OCI-LY3 (cell line): ENCODE measurements at regions not wholly inside any gene's neighbourhood (a gene's known extent, or its start where the extent isn't known, plus 50 kb on each side); places are given as distances from the start of the nearest gene placed in this dataset.

Experiments
- H2AFZ ChIP-seq: fragments of 200-600, 300-600 bp; shearing (Covaris generic); 2 replicates; pipeline ENCODE4 v1.6.0; 2014; ENCODE audit warnings: antibody characterized with exemption, low read depth, low read length
- H3K27ac ChIP-seq: fragments of 200-600, 300-600 bp; sonication (generic); 2 replicates; pipeline ENCODE4 v1.5.1; 2014; ENCODE audit warnings: mild to moderate bottlenecking, low read length, moderate library complexity, mixed read lengths
- H3K27me3 ChIP-seq: fragments of 200-600, 300-600 bp; sonication (generic); 2 replicates; pipeline ENCODE4 v1.6.1; 2014; ENCODE audit warnings: low read depth, low read length, mixed read lengths
- H3K36me3 ChIP-seq: fragments of 200-600, 300-600 bp; sonication (generic); replicated peaks from 2 replicates; pipeline ENCODE3; 2014; ENCODE audit warnings: low read depth, low read length, mixed read lengths
- H3K4me1 ChIP-seq: fragments of 300-600, 200-600 bp; sonication (generic); 2 replicates; pipeline ENCODE4 v1.6.1; 2014; ENCODE audit warnings: low read length, mixed read lengths
- H3K4me2 ChIP-seq: fragments of 200-600, 300-600 bp; sonication (generic); 2 replicates; pipeline ENCODE4 v1.6.1; 2014; ENCODE audit warnings: low read length, mixed read lengths
- H3K4me3 ChIP-seq: fragments of 300-600, 200-600 bp; sonication (generic); 2 replicates; pipeline ENCODE4 v1.5.1; 2014; ENCODE audit warnings: antibody characterized with exemption, mild to moderate bottlenecking, low read length, moderate library complexity
- H3K79me2 ChIP-seq: fragments of 300-600, 200-600 bp; shearing (Covaris generic); 2 replicates; pipeline ENCODE4 v1.6.1; 2014; ENCODE audit warnings: mild to moderate bottlenecking, low read length, mixed read lengths
- H3K9ac ChIP-seq: fragments of 300-600, 200-600 bp; shearing (Covaris generic); 2 replicates; pipeline ENCODE4 v1.6.0; 2014; ENCODE audit warnings: mild to moderate bottlenecking, low read length, moderate library complexity
- H3K9me3 ChIP-seq: fragments of 200-600, 300-600 bp; shearing (Covaris generic); 2 replicates; pipeline ENCODE4 v1.6.1; 2014; ENCODE audit warnings: low read length, mixed read lengths; ENCODE audit not compliant: insufficient read depth
- H4K20me1 ChIP-seq: fragments of 200-600, 300-600 bp; sonication (generic); 2 replicates; pipeline ENCODE4 v1.6.1; 2016; ENCODE audit warnings: low read length, mixed read lengths; ENCODE audit not compliant: insufficient read depth
- EZH2phosphoT487 ChIP-seq: fragments of 200-600 bp; shearing (Covaris generic); IDR thresholded peaks from 2 replicates; pipeline ENCODE4 v1.6.1; 2018; ENCODE audit warnings: antibody characterized with exemption, mixed run types, low read depth
- TF ChIP-seq, protein P1 (sequence below): fragments of 200-600, 300-600 bp; sonication (generic); IDR thresholded peaks from 2 replicates; pipeline ENCODE4 v1.5.1; 2014; ENCODE audit warnings: antibody characterized with exemption, low read length, low read depth

DNA sequence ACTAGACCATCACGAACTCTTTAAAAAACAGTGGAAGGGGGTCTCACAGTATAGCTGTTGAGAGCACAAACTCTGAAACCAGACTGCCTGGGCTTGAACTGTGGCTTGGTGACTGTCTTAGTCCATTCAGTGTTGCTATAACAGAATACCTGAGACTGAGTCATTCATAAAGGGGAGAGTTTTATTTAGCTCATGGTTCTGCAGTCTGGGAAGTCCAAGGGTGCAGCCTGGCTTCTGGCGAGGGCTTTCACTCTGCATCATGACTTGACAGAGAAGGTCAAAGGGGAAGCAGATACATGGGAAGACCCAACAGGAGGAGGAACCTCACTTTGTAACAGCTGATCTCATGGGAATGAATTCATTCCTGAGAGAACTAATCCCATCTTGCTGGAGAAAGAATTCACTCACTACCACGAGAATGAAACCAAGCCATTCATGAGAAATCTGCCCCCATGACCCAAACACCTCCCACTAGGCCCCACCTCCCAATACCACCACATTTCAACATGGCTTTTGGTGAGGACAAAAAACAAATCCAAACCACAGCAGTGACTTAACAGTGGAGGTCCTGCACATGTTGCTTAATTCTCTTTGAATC, 116.7 kb upstream of the STOX2 start:
- Histone ChIP-seq H3K27me3 (no peaks in the 10 kb centered on the region), H3K4me1 (no peaks in the 10 kb centered on the region), H3K27ac (no peak overlapping the region), H4K20me1 (no peaks in the 10 kb centered on the region), H3K79me2 (no peaks in the 10 kb centered on the region), H3K4me2 (no peak overlapping the region), H2AFZ (no peak overlapping the region), H3K9me3 (no peaks in the 10 kb centered on the region), H3K9ac (no peak overlapping the region), H3K4me3 (no peak overlapping the region), H3K36me3 (no peaks in the 10 kb centered on the region)
- no peak for TF ChIP-seq EZH2phosphoT487
- TF ChIP-seq, protein P1, sequence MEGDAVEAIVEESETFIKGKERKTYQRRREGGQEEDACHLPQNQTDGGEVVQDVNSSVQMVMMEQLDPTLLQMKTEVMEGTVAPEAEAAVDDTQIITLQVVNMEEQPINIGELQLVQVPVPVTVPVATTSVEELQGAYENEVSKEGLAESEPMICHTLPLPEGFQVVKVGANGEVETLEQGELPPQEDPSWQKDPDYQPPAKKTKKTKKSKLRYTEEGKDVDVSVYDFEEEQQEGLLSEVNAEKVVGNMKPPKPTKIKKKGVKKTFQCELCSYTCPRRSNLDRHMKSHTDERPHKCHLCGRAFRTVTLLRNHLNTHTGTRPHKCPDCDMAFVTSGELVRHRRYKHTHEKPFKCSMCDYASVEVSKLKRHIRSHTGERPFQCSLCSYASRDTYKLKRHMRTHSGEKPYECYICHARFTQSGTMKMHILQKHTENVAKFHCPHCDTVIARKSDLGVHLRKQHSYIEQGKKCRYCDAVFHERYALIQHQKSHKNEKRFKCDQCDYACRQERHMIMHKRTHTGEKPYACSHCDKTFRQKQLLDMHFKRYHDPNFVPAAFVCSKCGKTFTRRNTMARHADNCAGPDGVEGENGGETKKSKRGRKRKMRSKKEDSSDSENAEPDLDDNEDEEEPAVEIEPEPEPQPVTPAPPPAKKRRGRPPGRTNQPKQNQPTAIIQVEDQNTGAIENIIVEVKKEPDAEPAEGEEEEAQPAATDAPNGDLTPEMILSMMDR, result no peak

DNA sequence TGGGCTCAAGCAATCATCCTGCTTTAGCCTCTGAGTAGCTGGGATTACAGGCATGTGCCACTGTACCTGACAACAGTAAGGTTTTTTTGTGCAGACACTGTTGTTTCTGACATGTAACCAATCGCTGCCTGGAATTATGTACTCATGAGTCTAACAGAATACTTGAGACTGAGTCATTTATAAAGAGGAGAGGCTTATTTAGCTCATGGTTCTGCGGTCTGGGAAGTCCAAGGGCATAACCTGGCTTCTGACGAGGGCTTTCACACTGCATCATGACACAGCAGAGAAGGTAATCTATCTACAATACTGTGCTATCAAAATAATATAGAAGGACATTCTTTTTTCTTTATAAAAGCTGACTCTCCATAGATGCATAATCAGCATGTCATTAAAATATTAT, 115.5 kb upstream of the STOX2 start:
- Histone ChIP-seq H3K27ac (no peak overlapping the region), H3K4me2 (no peak overlapping the region), H2AFZ (no peak overlapping the region), H3K4me1 (no peaks in the 10 kb centered on the region), H3K9me3 (no peaks in the 10 kb centered on the region), H4K20me1 (no peaks in the 10 kb centered on the region), H3K36me3 (no peaks in the 10 kb centered on the region), H3K27me3 (no peaks in the 10 kb centered on the region), H3K79me2 (no peaks in the 10 kb centered on the region), H3K4me3 (no peak overlapping the region), H3K9ac (no peak overlapping the region)
- TF ChIP-seq, protein P1, result no peak
- no peak for TF ChIP-seq EZH2phosphoT487

DNA sequence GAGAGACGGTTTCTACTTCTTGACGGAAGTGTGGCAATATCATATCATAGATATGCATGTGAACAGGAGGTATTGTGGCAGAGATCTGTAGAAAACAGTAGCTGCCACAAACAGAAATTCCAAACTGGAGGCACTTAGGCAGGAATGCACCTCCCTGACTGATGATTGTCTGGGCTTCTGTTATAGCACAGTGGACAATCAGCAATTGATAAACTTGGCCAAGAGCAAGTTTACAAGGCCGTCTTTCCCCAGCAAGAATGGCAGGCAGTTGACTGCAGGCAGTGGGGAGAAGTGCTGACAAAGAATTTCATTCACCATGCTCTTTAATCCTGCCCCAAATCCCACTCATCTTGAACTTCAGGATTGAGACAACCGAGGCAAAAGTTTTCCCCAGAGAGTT, 114.4 kb upstream of the STOX2 start:
- no peaks in the 10 kb centered on the region for H4K20me1 ChIP-seq
- H3K9me3 ChIP-seq, result no peaks in the 10 kb centered on the region
- H3K4me2 ChIP-seq, result no peak overlapping the region
- H3K4me1 ChIP-seq, result no peaks in the 10 kb centered on the region
- no peak overlapping the region for H3K27ac ChIP-seq
- TF ChIP-seq, protein P1, result no peak
- no peak for TF ChIP-seq EZH2phosphoT487
- H3K4me3 ChIP-seq, result no peak overlapping the region
- H3K36me3 ChIP-seq, result no peaks in the 10 kb centered on the region
- H2AFZ ChIP-seq, result no peak overlapping the region
- H3K9ac ChIP-seq, result no peak overlapping the region
- H3K27me3 ChIP-seq, result no peaks in the 10 kb centered on the region
- H3K79me2 ChIP-seq, result no peaks in the 10 kb centered on the region

DNA sequence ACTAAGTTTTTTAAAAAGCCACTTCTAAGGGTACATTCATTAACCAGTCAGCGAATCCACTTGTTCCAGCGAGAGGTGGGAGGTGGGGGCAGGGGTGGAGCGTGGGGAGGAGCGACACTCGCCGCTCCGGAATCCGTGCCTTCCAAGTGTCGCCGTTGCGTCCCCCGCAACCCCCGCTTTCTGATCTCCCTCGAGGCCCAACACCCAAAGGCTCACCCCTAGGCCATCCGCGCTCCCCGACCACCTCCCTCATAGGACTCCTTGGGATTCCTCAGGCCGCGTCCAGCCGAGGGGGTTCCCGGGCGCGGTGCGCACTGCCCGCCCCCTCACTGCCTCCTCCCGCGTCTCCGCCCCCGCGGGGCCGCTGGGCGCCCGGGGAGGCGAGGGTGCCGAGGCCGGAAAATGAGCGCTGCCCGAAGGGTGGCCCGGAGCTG, 108.1 kb upstream of the STOX2 start:
- no peak overlapping the region for H3K4me2 ChIP-seq
- TF ChIP-seq, protein P1, result no peak
- no peak for TF ChIP-seq EZH2phosphoT487
- no peak overlapping the region for H3K9ac ChIP-seq
- H3K27ac ChIP-seq, result no peak overlapping the region
- no peaks in the 10 kb centered on the region for H3K4me1 ChIP-seq
- H2AFZ ChIP-seq, result no peak overlapping the region
- no peaks in the 10 kb centered on the region for H4K20me1 ChIP-seq
- H3K36me3 ChIP-seq, result no peaks in the 10 kb centered on the region
- H3K9me3 ChIP-seq, result no peaks in the 10 kb centered on the region
- H3K4me3 ChIP-seq, result no peak overlapping the region
- H3K27me3 ChIP-seq, result no peaks in the 10 kb centered on the region
- no peaks in the 10 kb centered on the region for H3K79me2 ChIP-seq
